ENCODE measurements at regions not wholly inside any gene's neighbourhood (a gene's known extent, or its start where the extent isn't known, plus 50 kb on each side); places are given as distances from the start of the nearest gene placed in this dataset.

DNA sequence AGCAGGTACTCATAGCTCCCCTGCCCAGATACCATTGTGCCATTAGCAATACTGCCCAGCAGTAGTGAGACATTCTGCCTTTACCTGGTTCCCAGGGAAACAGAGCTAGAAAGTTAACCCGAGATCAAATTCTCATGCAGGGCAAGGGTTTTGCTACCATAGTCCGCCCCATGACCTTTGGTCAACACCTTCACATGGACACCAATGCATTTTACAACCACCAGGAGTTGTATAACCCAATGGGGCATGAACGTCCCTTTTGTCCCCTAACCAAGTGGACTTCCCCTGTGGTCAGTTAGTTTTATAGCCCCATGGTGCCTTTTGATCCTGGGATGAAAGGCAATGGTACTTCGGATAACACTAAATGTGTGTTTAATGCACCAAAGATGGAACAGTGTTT lies 151.7 kb upstream of the IQSEC1 start:
- DNase-seq, result no peak

DNA sequence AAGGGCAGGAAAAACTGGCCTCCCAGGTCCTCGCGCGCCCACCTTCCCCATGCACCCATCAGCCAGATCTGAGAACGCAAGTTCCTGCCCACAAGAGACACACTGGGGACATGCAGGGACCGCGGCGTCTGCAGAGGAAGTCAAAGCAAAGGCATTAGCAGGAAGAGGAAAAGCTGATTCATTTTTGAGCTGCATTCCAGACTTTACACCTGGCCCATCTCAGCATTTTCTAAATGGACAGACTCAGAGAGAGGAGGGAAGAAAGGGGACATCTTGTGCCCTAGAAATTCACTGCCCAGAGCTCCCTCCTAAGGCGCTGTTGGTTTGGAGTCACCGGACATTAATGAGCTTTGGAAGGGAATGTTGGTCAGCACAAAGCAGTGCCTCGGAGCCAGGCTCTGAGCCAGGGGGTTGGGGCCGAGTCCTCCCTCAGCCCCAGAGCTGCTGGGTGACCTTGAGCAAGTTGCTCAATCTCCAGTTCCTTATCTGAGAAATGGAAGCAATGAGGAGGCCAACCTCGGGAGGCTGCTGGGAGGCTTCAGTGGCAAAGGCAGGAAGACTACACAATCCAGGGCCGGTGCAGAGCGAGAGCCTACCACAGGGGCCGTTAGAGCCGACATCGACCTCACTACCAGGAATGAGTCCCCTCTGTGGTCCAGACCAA lies 150.5 kb upstream of the IQSEC1 start:
- peak in 2 of 14 donors; percentile 4 to 5 for DNase-seq

DNA sequence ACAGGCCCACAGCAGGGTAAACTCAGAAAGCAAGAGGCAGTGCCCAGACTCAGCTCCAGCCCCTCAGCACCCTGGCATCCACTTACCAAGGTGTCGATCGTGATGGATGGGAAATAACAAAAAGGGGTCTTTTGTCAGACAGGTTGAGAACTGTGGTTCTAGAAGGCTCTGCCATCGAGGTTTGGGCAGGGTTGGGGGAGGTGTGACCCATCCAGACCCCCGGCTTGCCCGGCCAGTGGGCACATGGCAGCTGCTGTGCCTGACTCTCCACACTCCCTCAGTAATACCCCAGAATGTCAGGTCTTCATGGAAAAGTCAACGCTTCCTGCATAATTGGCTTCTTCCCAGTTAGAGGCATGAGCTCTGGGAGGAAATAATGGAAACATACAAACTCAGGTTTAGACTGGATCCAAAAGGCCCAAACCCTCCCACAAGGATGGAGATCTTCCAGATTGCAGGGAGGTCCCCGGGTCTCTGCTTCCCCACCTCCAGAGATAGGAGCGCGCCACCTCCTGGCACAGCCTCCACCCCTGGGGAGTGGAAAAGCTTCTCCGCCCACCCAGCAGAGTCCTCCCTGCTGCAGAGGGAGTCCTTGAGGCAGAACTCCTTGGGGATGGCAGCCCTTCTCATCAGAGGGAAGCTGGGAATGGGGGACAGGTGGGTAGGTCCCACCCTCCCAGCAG lies 149.8 kb upstream of the IQSEC1 start:
- DNase-seq, result no peak

DNA sequence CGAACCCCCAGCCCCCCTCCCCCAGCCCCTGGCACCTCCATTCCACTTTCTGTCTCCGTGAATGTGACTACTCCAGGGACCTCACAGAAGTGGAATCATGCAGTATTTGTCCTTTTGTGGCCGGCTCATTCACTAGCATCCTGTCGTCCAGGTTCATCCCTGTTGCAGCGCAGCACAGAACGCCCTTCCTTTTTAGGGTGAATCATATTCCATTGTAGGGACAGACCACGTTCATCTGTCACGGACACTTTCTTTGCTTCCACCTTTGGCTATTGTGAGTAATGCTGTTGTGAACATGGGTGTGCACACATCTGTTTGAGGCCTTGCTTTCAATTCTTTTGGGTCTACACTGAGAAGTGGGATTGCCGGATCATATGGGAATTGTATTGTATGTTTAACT lies 148.9 kb upstream of the IQSEC1 start:
- DNase-seq, result no peak

DNA sequence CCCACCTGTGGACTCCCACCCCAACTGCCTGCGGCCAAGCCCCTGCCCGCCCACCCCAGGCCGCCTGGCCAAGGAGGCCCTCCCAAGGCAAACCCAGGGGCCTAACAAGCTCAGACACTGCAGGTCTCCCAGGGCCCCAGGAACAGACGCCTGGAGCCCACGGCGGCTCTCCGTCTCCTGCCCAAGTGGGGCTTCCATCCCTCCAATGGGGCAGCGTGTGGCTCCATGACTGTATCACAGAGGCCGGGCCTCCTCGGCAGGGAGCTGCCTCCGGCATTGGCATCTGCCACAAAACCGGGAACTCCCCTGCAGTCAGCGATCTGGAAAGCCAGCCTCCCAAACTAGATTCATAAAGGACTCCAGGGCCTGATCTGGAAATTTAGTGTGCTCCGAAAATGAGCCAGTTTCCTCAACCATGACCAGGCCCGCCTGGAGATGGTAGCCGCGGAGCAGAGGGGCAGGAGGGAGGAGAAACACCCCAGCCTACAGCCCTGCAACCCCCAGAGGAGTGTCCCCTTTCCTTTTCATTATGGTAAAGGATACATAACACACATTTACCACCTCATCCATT lies 148.3 kb upstream of the IQSEC1 start:
- DNase-seq, result no peak

DNA sequence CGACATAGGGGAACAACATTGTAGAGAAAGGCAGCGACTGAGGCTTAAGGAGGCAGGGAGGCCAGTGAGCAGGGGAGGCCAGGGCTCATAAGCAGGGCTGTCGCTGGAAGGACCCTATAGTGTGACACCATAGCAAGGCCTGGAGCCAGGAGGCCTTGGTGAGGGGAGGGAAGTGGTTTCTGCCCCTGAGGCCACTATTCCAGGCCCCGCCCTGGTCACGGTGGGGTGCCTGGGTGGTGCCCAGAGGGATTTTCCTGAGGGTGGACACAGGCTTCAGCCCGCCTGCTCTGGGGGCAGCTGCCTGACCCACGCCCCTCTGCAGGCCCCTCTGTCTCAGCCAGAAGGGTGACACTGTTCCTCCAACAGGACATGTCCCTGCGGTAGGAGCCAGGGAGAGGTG lies 147.8 kb upstream of the IQSEC1 start:
- DNase-seq, result no peak

DNA sequence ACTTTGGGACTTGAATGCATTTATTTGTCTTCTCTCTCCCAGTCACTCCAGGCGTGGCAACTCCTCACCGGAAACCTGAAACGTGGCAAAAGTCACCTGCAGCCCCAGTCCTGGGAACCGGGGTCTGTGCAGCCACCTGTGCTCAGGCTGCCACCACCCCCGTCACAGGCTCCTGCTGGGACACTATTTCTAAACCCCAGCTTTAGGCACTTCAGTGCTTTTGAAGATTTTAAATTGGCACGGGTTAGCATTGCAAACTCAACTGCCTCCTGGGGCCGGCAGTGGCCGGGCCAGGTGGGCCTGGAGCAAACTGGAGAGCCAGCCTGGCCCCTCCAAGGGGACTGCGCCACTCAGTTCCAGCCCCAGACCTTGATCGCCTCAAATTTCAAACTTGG lies 146.7 kb upstream of the IQSEC1 start:
- no peak for DNase-seq

DNA sequence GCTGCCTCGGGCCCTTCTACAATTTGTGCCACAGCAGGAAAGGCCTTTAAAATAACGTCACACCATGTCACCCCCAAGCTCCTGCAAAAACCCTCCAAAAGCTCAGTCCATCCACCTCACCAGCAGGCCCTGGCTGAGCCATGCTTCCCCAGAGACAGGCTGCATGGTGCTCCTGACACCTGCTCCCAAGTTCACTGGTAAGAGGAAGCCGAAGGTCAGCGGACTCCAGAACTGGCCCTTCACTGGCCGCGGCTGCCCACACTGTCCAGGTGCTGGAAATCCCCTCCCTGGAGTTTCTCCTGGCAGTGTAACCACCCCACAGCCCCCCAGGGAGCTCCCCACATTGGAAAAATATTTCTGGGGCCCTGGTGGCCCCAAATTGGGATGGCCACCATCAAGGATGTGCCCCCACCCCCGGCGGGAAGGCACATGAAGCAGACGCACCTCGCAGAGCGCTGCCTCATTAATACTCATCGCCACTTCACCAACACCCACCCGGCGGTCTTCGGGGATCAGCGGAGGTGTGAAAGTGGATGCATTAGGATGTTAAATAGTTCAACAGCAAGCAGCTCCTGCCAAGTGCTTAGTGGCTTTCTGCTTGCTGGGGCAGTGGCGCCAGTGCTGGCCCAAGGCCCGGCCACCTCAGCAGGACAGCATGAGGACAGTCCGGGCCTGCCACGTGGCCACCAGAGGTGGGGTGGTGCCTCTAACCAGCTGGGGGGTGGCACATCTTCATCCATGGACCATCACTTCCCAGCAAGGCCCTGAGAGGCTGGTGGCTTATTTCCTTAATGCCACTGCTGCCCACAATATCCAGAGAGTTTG lies 146.1 kb upstream of the IQSEC1 start:
- DNase-seq, result peak in 4 of 14 donors; percentile 12 to 35 (median 15)

DNA sequence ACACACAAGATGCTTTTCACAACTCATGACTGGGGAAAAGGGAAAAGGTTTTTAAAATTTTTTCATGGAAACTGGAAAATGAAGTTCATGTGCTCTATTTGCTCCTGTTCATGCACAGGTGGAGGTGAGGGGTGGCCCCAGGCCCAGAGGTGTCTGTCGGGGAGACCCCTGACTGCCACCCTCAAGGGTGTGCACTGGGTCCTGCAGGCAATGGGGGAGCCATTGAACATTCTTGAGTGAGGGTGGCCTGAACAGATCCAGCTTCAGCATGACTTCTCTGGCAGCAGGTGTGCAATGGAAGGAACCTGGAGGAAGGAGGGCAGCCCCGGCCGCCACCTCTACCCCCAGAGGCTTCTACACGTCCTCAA lies 145.3 kb upstream of the IQSEC1 start:
- DNase-seq, result no peak

DNA sequence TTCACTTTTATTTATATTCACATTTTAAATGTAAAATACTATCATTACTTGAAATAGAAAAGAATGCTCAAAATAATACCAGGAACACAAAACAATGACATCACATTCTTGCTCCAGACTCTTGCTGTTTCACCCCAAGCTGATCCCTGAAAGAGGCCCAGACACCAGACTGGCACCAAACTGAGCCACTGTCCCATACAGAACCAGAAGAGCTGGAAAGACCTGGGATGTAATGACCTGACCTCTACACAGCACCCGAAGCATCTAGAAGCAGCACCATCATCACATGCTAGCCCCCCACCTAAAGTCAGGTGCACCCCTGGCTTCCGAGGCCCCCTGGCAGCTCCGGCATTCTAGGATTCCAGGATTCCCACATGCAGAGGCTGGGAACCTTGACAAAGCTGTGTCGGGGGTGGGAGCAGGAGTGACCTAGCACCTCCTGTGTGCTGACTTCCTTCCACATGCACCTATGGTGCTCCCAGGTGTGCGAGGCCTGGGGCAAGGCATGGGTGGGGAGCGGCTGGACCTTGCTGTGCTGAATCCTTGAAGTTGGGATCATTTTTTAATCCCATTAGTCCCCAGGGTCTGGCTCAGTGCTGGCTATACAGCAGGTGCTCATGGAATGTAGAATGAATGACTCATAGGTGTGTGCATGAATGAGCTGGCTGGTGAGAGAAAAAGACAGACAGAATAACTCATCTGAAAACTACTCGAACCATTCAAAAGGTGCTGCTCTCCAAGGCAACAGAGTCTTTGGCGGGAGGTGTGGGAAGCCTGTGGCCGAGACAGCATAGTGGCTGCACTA lies 144.7 kb upstream of the IQSEC1 start:
- no peak for DNase-seq

DNA sequence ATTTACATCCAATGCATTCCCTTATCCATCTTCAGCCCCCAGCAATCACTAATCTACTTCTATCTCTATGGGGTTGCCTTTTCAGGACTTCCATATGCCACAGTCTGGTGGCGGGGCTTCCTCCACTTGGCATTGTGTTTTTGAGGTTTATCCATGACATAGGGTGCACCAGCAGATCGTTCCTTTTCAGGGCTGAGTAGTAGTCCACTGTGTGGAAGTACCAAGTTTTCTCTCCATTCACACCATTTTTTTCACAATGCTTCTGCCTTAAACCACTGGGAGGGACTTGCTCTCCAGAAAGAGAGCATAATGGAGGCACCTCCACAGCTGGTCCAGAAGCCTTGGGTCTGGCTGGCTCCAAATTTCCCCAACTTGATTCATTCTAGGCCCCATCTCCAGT lies 144.0 kb upstream of the IQSEC1 start:
- no peak for DNase-seq

DNA sequence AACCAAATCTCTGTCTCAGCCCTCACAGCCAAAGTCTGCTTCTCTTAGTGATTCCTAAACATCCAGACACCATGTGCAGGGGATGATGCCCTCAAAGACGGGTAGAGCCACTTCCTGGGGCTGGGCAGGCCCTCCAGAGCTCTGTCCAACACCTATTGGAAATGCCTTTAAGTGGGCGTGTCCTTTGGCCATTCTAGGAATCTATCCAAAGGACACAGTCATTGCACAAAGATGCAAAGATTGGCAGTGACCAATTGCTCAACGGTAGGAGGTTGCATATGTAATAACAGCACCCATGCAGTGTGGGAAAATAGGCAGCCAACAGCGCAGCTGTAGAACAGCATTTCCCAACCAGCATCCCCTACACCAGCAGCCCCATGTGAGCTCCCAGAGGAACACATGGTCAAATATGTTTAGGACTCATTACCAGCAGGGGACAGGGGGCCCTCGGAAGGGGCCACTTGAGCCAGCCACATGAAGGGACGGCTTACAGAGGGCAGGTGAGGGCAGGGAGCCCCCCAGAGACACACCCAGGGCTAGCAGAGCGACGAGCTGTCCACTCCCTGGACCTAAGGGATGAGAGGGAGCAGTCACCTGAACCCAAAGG lies 142.8 kb upstream of the IQSEC1 start:
- no peak for DNase-seq

DNA sequence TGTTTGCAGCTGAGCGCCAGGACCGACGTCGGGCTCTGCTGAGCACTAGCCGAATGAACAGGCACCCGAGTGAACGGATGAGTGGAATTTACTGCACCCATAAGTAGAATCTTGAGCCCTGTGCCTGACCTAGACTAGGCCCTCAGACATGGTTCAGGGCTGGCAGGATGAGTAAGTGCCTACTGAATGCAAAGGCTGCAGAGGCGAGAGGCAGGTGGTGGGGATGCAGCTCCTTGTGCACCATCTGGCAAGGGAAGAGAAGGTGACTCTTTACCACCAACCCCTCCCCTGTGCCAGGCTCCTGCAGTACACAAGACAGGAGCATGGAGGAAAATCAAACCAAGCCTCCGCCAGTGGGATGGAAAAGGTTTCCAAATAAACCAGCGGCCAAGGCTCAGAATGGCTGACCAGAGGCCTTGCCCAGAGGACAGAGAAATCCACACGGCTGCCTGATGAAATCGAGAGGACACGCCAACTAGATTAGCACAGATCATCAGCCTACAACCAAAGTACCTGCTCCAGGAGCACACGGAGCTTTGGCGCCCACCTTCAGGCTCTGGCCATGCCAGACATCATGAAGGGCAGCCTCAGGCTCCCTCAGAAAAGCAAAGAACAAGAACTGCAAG lies 141.7 kb upstream of the IQSEC1 start:
- peak in 1 of 14 donors; percentile 80 for DNase-seq

DNA sequence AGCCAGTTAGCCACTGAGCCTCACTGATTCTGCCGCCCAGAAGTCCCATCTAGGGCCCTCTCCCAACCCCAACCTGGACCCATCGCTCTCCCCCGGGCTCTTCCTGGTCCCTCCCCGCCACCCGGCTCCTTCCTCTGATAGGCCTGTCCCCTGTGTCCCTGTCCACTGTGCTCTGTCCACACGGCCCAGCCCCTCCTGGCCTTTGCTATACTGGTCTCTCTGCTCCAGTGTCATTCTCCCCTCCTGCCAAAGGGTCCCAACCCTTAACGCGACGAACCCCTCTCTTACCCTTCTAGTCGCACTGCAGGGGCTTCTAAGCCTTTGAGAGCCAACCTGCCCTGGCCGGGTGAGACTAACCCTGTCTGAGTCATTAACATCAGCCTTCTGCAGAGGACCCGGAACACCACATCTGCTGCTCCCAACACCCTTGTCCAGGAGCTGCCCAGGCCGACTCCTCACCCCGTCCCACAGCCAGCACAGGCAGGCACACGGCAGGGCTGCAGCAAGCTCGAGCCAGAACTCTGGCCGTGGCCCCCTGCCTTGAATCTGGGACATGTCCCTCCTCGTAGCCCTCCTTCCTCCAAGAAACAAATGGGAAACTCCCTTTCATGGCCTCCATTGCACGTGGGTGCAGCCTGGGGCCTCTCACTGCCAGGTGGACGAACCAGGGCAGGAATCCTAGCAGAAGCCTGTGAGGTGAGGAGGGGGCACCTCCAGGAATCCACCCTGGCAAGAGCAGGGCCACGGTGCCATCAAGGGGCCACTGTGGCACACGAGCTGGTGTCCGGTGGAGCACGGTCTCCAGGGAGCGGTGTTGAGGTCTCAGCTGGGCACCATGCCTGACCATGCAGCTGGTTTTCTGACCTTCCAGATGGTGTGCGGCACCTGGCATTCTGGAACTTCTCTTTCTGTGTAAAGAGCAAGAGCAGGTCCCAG lies 140.9 kb upstream of the IQSEC1 start:
- DNase-seq, result no peak

DNA sequence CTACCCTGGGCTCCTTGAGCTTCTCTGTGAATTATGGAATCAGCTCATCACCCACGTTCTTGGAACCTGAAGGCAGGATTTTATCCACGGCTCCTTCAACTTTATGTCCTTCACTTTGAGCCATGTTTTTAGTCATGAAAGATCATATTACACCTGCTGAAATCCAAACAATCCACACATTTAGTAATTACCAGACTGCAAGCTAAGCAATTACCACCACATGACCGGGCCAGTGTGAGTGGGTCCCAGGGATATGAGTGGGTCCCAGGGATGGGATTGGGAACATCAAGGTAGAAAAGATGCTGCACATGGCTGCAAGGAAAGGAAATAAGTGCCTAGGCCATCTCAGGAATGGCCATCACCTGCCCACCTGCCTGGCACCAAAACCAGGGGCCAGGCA lies 140.3 kb upstream of the IQSEC1 start:
- no peak for DNase-seq

DNA sequence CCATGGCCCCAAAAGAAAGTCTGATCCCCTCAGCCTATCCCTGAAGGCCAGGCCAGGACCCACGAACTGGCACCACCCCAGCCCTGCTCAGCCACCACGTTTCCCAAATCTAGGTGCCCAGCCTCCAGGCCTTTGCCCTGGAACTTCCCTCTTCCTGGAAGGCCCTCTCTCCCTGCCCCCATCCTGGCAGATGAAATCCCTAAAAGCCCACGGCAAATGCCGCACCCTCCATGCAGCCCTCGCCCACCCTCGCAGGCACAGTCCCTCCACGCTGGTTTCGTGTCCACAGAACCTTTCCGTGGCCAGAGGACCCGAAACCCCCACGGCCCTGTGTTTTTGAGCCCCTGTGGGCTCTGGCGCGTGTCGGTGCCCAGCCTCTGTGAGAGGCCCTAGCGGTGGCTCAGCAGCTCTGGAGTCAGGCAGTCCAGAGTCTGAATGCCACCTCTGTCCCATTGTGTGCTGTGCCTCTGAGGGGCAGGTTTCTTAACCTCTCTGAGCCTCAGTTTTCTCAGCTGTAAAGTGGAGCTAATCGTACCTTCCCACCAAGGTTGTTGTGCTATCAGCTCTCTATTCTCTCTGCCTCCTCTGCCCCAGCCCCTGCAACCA lies 138.5 kb upstream of the IQSEC1 start:
- no peak for DNase-seq

DNA sequence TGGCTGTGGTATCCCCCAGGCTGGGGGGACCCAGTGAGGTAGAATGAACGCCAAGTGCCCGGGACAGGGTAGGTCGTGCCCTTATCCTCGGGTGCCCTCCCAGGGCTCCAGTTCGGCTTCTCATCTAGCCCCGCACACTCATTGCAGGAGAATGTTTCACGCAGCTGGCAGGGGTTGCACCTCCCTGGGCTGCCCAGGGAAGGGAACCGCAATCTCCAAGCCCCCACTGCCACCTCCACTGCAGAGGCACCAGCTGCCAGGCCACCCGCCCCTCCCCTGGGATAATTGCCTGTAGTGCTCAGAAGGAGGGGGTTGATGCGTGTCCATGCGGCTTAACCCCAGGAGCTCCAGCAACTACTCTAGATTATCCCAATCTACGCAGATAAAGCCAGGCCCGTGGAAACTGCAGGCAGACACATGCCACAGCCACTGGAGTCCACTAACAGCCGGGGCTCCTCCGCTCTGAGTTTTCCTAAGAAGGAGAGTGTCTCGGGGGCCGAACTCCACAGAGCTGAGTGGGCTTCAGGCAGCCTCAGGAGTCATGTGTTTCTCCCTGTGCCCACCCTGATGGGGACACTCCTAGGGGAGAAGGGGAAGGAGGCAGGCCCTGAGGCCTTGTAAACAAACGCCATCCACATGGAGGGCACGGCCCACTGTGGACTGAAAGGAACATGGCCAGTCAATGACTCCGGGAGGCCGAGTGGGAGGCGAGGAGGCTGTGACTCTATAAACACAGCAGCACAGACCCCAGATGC lies 137.2 kb upstream of the IQSEC1 start:
- DNase-seq, result no peak

DNA sequence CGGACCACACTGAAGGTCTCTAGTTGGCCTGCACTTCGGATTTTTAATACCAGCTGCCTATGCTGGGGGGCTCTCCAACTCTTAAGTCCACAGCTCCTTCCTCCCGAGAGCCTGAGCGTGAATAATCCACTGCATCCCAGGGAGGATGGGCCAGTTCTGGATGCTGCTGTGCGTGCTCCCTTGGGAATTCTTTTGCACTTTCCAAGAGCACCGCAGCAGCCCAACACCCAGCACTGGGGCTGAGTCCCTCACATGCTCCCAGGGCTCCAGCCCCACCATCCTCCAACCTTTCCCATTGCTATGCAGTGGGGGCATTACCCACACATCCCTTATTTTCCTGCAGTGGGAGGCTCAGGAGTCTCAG lies 136.4 kb upstream of the IQSEC1 start:
- DNase-seq, result no peak

All from C1 segment of cervical spinal cord (tissue), 14 donors.